HG02763 (cell line): ENCODE measurements at regions not wholly inside any gene's neighbourhood (a gene's known extent, or its start where the extent isn't known, plus 50 kb on each side); places are given as distances from the start of the nearest gene placed in this dataset.
A peak's percentile ranks its signal among the peaks of the same experiment; 100 is the strongest.
"Not testable (repeated sequence)": the region's sequence is repeated elsewhere in the genome, so short reads cannot be mapped to it uniquely, and the experiment has no call there.

Experiments
- ATAC-seq: cut with Tn5 transposase; IDR thresholded peaks from one replicate; pipeline ENCODE4 v1.9.1; 2021; ENCODE audit warnings: mild to moderate bottlenecking, moderate library complexity; ENCODE audit not compliant: unreplicated experiment

- no peak for ATAC-seq
Measured at GRCh38 chr3:191959876-191960413, 499.0 kb downstream of the PYDC2 start.

- ATAC-seq, result no peak
Measured at GRCh38 chr3:191961022-191961421, 500.1 kb downstream of the PYDC2 start.

- ATAC-seq, result no peak
Measured at GRCh38 chr3:191961529-191961928, 500.6 kb downstream of the PYDC2 start.

GRCh38 chr3:191962324-191962723 lies 501.4 kb downstream of the PYDC2 start:
- ATAC-seq, result no peak

- no peak for ATAC-seq
Measured at GRCh38 chr3:191963182-191963581, 502.2 kb downstream of the PYDC2 start.

- ATAC-seq, result no peak
Measured at GRCh38 chr3:191966556-191966955, 505.6 kb downstream of the PYDC2 start.

- no peak for ATAC-seq
Measured at GRCh38 chr3:191968299-191968698, 507.3 kb downstream of the PYDC2 start.

GRCh38 chr3:191972714-191973398 lies 511.9 kb downstream of the PYDC2 start:
- ATAC-seq, result peak; percentile 58

GRCh38 chr3:191973820-191974219 lies 512.9 kb downstream of the PYDC2 start:
- no peak for ATAC-seq

- no peak for ATAC-seq
Measured at GRCh38 chr3:191975936-191976335, 515.0 kb downstream of the PYDC2 start.

GRCh38 chr3:191980443-191980842 lies 519.5 kb downstream of the PYDC2 start:
- no peak for ATAC-seq

GRCh38 chr3:191982481-191982880 lies 521.5 kb downstream of the PYDC2 start:
- ATAC-seq, result no peak

- no peak for ATAC-seq
Measured at GRCh38 chr3:191985691-191986090, 524.7 kb downstream of the PYDC2 start.

- no peak for ATAC-seq
Measured at GRCh38 chr3:191987831-191988350, 526.9 kb downstream of the PYDC2 start.

- not testable (repeated sequence) for ATAC-seq
Measured at GRCh38 chr3:191993952-191994351, 533.0 kb downstream of the PYDC2 start.

GRCh38 chr3:191997093-191997492 lies 536.1 kb downstream of the PYDC2 start:
- no peak for ATAC-seq

GRCh38 chr3:191997579-191998268 lies 536.8 kb downstream of the PYDC2 start:
- no peak for ATAC-seq

- no peak for ATAC-seq
Measured at GRCh38 chr3:192001218-192001617, 540.3 kb downstream of the PYDC2 start.

GRCh38 chr3:192005989-192006388 lies 545.0 kb downstream of the PYDC2 start:
- ATAC-seq, result no peak

- no peak for ATAC-seq
Measured at GRCh38 chr3:192009903-192010302, 548.9 kb downstream of the PYDC2 start.

- no peak for ATAC-seq
Measured at GRCh38 chr3:192010490-192010889, 549.5 kb downstream of the PYDC2 start.

- ATAC-seq, result no peak
Measured at GRCh38 chr3:192011137-192011536, 550.2 kb downstream of the PYDC2 start.
